EH (cell line): ENCODE measurements at regions not wholly inside any gene's neighbourhood (a gene's known extent, or its start where the extent isn't known, plus 50 kb on each side); places are given as distances from the start of the nearest gene placed in this dataset.
A peak's percentile ranks its signal among the peaks of the same experiment; 100 is the strongest.
"Not testable (repeated sequence)": the region's sequence is repeated elsewhere in the genome, so short reads cannot be mapped to it uniquely, and the experiment has no call there.

Experiments
- DNase-seq: peaks from one replicate; pipeline ENCODE4 v3.0.0-alpha.2; 2015; ENCODE audit warnings: low read depth

DNA sequence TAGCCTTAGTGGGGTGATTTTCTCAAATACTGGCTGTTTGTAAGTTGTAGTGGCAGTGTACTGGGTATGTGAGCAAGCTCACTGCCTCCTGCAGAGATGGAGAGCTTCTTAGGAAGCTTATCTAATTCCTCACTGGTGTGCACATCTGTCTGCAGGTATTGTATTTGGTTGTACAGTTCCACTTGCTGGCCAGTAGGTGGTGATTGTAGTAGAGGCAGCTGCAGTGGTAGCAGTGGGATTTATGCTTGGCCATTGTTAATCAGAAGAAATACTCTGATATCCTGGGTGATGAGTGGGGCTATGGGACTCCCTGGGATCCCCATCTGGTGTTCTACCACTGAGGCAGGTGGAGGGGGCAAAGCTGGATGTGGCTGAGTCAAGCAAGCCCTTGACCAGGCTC lies 276.1 kb upstream of the SPAG17 start:
- peak; percentile 1 for DNase-seq

DNA sequence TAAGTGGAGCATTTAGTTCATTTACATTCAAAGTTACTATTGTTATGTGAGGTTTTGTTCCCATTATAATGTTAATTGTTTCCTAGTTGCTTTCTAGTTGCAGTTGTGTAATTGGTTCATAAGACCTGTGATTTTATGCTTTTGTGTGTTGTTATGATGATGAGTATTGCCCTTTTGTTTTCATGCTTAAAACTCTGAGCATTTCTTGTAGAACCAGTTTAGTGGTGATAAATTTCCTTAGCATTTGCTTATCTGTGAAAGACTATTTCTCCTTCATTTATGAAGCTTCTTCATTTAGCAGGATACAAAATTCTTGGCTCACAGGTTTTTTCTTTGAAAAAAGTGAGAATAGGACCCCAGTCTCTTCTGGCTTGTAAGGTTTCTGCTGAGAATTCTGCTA lies 274.8 kb upstream of the SPAG17 start:
- DNase-seq: no peak

DNA sequence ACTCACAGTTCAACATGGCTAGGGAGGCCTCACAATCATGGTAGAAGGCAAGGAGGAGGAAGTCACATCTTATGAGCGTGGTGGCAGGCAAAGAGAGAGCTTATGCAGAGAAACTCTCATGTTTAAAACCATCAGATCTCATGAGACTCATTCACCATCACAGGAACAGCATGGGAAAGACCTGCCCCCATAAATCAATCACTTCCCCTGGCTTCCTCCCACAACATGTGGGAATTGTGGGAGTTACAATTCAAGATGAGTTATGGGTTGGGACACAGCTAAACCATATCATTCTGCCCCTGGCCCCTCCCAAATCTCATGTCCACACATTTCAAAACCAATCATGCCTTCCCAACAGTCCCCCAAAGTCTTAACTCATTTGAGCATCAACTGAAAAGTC lies 268.8 kb upstream of the SPAG17 start:
- DNase-seq: not testable (repeated sequence)

DNA sequence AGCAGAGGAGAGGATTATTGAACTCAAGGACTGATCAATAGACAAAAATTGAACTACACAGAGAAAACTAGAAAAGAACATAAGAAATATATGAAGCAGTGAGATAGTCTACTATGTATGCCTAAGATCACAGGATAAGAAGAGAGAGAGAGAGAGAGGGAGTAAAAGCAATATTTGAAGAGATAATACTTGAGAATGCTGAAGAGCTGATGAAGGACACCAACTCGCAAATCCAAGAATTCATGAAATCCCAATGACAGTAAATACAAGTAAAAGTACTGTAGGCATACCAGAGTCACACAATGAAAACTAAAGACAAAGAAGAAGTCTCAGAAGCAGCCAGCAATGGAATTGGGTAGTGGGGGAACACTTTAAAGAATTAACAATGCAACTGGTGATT lies 260.1 kb upstream of the SPAG17 start:
- DNase-seq: no peak

DNA sequence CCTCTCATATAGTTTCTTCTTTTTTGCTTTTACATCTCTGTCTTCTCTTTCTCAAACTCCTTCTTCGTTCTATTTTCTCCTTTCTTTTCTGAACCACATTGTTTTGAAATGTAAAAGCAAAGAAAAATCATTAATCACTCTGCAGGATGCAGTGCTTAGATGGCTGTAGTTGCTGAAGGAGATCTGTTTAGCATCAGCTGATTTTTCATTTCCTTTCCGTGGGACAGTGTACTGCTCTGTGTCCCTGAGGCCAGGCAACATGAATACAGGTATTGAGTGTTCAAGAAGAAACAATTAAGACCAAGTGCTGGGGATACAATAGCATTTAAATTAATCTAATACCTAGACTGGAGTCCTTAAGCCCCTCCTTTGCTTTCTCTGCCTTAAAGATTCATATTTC lies 257.2 kb upstream of the SPAG17 start:
- DNase-seq: no peak

DNA sequence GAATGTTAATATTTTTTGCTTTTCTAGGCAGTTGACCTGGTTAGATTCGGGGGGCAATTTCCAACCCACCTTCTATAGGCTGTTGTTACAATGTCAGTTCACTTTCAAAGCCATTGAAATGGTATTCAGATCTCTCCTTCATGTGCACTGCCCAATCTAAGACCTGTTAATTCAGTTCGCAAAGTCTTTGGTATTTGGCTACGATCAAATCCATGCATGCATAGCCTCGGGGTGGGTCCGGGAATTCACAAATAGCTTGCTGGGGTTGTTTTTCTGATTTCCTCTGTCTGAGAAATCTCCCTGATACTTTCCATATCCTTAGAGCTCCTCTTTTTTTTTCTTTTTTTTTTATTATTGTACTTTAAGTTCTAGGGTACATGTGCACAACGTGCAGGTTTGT lies 252.6 kb upstream of the SPAG17 start:
- DNase-seq: no peak

DNA sequence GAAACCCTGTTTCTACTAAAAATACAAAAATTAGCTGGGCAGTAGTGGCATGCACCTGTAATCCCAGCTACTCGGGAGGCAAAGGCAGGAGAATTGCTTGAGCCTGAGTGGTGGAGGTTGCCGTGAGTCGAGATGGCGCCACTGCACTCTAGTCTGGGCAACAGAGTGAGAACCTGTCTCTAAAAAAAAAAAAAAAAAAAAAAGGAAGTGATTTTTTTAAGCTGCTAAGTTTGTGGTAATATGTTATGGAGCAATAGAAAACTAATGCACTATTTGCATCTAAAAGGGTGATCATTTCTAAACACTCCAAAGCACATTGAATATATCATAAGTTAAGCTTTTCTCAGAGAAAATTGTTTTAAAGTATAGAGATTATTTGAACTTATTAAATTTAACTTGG lies 244.8 kb upstream of the SPAG17 start:
- no peak for DNase-seq

DNA sequence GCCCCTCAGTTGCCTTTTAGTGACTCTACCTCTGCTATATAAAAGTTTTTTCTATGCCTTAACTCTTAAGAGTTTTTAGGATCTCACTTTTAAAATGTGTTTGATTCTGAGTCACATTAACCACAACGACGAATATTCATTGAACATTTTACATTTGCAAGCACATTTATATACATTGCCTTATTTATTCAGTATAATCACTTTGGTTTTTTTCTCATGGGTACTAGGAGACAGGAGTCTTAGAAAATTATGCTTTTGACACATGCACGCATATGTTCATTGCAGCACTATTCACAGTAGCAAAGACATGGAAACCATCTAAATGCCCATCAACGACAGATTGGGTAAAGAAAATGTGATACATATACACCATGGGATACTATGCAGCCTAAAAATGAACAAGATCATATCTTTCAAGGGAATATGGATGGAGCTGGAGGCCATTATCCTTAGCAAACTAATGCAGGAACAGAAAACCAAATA lies 236.9 kb upstream of the SPAG17 start:
- no peak for DNase-seq

DNA sequence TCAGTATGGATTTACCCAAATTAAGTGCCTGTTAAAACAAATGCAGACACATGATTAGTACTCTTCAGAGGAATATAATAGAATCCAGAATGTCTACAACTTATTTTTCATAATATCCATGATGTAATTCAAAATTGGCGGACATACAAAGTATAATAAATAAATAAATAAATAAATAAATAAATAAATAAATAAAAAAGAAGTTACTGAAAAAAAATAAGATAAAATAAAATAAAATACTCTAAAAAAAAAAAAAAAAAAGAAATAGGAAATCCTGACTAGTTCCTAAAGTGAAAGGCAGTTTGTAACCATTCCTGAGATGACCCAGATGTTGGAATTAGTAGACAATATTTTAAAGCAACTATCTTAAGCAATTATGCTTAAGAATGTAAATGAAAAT lies 219.0 kb upstream of the SPAG17 start:
- DNase-seq: no peak

DNA sequence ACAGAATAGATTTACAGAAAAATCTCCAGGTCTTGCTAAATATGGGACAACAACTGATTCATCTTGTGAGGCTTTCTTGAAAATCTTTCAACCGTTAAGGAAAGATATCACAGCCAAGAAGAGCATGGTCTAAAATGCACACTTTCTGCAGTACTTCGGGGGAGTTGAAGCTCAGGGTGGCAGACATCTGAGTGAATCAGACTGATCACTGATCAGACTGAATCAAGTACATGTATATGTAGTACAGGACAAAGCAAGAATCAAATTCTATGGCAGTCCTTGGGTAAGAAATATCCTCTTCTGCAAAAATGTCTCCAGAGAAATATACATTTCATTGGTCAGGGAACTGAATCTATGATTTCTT lies 212.4 kb upstream of the SPAG17 start:
- no peak for DNase-seq

DNA sequence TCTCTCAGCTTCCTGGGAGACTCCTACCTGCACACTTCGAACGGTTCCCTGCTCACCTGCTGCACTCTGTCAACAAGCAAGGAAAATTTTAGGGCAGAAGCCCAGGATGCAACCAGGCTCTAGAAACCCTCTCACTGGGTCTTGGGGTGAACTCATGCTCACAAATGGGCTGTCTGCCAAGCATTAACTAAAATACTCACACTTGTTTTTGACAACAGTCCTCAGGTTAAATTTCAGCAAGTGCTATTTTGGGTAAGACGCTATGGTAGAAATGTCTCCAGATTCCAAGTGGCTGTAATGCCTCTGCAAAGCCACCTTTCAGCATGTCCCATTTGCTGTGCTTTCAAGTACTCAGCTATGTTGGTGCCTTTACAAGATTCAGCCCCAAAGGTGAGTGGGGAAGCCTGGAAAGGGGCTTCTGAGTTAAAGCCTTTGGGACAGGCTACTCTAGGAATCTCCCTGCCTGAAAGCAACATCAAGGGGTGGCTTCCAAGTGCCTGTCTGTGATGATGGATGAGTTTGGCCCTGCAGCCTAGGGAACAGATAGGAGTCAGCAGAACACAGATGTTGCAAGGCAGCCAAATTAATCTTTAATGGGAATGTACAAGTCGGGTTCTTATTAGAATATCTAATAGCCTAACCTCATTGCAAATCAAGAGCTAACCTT lies 211.9 kb upstream of the SPAG17 start:
- DNase-seq: no peak

DNA sequence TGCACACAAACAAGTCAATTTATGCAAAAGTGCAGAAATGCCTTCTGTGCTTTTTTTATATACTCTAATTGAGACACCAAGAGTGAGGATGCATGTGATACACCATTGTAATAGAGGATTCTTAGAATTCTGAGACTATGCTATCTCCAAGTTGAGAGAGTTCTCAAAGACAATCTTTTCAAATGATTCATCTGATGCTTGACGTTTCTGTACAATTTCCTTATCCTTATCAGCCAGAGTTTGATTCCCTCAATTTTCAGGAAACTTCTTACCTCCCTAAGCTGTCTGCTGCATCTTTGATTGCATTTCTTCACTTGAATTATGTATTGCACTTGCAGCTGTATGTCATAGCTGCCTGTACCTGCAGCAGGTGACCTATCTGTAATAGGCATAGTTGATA lies 211.3 kb upstream of the SPAG17 start:
- DNase-seq: no peak

DNA sequence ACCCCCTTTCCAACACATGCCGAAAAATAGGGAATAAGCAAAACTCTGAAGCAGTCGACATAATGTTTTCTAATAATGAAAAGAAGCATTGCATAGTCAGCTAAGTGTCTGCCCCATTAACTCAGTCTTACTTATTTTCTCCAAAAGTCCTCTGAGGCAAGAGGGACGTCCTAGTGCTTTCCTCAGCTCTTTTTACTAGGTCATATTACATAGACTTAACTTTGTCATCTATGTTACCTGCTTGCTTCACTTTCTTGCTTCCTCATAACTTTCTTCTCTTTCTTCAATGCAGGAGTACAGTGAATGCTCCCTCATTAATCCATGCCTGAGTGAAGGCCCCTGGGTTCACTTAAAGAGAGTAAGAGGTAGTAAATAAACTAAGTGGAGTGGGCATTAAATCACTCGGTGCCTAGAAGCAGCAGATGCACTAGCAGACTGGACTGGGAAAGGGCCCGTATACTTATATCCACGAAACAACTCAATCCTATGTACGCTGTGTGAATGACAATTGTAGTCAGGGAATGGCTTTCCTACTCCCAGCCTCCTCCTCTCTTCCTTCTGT lies 210.5 kb upstream of the SPAG17 start:
- DNase-seq: no peak

DNA sequence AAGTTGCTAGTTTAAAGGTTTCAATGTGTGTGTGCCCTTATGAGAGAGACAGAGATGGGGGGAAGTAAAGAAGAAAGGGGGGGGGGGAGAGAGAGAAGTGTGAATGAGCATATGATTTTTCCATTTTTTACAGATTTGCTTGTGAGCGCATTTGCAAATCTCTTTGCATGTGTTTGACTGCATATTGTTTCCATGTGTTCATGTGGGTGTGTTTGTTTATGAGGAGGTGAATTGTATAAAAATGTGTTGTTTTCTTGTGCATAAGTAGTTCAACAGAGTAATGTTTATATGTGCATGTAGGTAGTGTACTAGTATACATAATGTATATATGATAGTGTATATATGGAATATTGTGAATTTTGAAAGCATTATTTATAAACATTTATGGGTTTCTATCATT lies 205.9 kb upstream of the SPAG17 start:
- DNase-seq: no peak

DNA sequence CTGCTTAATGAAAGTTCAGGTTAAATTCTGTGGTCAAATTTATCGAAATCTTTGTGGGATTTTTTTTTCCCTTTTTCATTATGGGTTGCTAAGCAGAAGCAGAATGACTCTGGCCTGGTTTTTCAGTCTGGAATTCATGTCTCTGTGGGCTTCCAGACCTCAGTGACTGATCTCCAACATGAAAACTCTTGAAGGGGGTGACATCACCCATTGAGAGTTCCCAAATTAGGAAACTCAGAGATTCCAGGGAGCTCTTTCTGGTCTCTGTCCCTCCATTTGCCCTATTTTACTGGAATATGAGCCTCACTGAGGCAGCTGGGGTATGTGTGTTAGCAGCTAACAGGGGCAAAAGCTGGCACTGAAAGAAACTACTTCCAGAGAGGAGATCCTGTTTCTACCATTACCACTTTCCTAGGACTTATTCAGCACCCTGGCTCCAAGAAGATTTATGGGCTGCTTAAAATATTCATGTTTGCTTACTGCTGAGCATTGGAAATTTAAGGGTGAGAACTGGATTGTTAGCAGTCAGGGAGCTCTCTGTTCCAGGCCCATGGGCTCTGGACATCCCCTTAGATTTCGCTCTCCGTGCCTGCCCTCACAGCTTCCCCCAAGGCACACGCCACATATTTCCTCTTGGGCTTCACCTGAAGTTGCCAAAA lies 203.4 kb upstream of the SPAG17 start:
- DNase-seq: no peak

DNA sequence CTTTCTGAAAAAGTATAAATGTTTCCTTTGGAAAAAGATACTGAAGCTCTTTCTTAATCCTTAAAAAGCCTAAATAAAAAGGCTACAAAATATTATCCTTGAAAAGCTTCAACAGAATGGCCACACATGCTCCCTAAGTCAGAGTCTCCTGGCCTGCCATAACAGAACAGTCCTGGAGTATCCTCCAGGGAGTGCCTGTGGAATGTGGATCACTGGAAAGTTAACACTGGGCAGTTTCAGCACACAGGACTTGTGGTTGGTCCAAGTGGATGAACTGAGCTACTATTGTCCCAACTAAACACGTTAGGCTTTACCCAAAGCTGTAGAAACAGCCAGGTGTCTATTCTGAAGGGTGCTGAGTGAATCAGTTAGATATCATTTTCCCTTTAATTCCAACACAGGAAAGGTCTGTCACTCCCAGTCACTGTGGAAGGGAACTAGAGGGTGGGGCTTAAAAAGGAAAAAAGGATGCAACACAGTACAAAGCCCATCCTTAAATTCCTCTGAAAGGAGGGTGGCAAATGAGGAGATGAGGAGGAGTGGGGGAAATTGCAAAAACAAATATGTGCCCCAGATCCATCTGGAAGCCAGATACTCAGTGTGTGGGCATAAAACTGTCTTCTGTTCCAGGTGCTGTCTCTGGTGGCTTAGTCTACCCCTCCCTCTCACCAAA lies 196.3 kb upstream of the SPAG17 start:
- no peak for DNase-seq

DNA sequence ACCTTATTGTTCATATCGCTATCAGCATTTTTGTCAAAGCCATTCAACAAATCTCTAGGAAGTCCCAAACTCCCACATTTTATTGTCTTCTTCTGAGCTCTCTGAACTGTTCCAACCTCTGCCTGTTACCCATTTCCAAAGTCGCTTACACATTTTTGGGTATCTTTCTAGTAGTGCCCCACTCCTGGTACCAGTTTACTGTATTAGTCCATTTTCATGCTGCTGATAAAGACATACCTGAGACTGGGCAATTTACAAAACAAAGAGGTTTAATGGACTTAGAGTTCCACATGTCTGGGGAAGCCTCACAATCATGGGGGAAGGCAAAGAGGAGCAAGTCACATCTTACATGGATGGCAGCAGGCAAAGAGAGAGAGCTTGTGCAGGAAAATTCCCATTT lies 192.2 kb upstream of the SPAG17 start:
- not testable (repeated sequence) for DNase-seq

DNA sequence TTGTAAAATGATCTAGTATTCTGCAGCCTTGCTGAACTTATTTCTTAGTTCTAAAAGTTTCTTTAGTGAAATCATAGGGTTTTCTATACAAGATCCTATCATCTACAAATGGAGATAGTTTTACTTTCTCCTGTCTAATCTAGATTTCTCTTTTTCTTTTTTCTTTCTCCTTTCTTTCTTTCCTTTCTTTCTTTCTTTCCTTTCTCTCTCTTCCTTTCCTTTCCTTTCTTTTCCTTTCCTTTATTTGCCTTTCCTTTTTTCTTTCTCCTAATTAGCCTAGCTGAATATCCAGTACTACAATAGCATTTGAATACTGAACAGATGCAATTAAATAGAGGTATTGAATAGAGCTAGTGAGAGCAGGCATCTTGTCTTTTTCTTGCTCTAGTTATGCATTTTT lies 186.6 kb upstream of the SPAG17 start:
- no peak for DNase-seq

DNA sequence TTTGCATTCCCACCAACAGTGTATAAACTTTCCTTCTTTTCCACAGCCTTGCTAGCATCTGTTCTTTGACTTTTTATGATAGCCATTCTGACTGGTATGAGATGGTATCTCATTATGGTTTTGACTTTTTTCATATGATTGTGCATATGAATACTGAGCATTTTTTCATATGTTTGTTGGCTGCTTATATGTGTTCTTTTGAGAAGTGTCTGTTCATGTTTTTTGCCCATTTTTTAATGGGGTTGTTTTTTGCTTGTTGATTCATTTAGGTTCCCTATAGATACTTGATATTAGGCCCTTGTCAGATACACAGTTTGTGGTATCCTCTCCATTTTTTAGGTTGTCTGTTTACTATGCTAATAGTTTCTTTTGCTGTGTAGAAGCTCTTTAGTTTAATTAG lies 185.8 kb upstream of the SPAG17 start:
- DNase-seq: no peak

DNA sequence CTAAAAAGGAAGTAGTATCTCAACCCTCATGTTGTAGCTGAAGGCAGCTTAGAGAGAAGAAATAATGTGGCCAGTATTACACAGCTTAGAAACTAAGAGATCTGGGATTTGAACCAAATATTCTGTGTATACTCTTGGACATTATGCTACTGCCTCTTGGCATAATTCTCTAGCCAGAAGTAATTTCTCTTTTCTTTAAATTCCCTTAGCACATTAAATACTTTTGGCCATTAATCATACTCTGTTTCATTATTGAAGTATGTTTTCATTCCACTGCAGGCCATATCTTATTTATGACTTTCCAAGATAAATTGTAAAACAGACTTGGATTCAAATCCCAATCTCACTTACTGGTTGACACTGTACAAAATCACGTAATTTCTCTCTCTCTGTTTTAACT lies 181.3 kb upstream of the SPAG17 start:
- DNase-seq: peak; percentile 84

DNA sequence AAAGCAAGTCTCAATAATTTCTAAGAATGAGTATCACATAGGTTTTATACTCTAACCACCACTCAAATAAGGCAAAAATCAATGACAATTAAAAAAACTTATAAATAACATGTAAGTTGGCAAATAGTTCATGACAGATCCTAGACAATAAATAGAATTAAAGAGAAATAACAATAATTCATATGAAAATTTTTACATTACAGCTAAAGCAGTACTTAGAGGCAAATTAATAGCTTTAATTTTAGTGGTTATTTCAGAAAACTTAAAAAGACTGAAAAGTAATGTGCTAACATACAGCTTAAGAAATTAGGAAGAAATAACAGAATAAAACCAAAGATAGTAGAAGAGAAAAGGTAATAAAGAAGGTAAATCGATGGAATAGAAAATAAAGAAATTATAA lies 179.9 kb upstream of the SPAG17 start:
- no peak for DNase-seq

DNA sequence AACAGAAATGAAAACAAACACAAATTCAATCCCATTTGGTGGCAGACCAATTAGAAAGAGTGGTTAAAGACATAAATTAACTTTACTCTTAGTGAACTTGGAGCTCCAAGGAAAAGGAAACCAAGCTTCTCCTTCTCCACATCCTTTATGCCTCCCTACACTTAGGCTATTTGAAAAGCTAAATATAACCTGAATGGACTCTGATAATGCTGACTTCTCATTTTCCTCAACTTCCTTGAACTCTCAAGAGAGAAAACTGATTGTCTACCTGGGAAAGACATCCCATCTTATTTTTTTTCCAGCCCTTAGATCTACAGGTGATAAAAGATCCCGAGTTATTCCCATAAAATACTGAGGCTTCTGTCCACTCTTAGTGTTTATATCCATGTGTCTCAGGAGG lies 178.4 kb upstream of the SPAG17 start:
- DNase-seq: no peak

DNA sequence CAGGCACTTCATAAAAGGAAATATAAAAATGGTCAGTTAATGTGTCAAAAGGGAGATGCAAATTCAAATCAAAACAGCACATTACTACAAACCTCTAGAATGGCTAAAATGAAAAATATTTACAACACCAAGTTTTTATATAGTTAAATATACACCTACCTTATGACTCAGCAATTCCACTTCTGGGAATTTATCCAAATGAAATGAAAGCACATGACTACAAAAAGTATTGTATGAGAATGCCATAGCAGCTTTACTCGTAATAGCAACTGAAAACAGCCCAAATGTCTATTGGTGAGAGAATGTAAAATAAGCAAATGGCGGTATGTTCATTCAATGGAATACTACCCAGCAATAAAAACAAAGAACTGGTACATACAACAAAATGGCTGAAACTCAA lies 175.8 kb upstream of the SPAG17 start:
- peak; percentile 87 for DNase-seq
